SKM-1 (cell line): ENCODE measurements at regions not wholly inside any gene's neighbourhood (a gene's known extent, or its start where the extent isn't known, plus 50 kb on each side); places are given as distances from the start of the nearest gene placed in this dataset.
"Not testable (repeated sequence)": the region's sequence is repeated elsewhere in the genome, so short reads cannot be mapped to it uniquely, and the experiment has no call there.

ENCODE experiments used
- DNase-seq: peaks from one replicate; lab custom pipeline; 2025; ENCODE audit not compliant: unreplicated experiment; lab: John Stamatoyannopoulos, UW

GRCh38 chr10:3580565-3580964, 204.4 kb downstream of the KLF6 start:
- DNase-seq = no peak

- DNase-seq = no peak
Measured at GRCh38 chr10:3579845-3580244, 205.2 kb downstream of the KLF6 start.

- no peak for DNase-seq
Measured at GRCh38 chr10:3578682-3579081, 206.3 kb downstream of the KLF6 start.

- DNase-seq = no peak
Measured at GRCh38 chr10:3578159-3578558, 206.8 kb downstream of the KLF6 start.

GRCh38 chr10:3574451-3574850, 210.6 kb downstream of the KLF6 start:
- no peak for DNase-seq

- DNase-seq = no peak
Measured at GRCh38 chr10:3573498-3573897, 211.5 kb downstream of the KLF6 start.

GRCh38 chr10:3571310-3571825, 213.6 kb downstream of the KLF6 start:
- DNase-seq = no peak

- DNase-seq = no peak
Measured at GRCh38 chr10:3570855-3571266, 214.1 kb downstream of the KLF6 start.

- no peak for DNase-seq
Measured at GRCh38 chr10:3570131-3570729, 214.8 kb downstream of the KLF6 start.

- no peak for DNase-seq
Measured at GRCh38 chr10:3568983-3569382, 216.0 kb downstream of the KLF6 start.

GRCh38 chr10:3568392-3568791, 216.6 kb downstream of the KLF6 start:
- DNase-seq = no peak

GRCh38 chr10:3567291-3567963, 217.6 kb downstream of the KLF6 start:
- DNase-seq = no peak

GRCh38 chr10:3566627-3567026, 218.4 kb downstream of the KLF6 start:
- DNase-seq = no peak

- DNase-seq = no peak
Measured at GRCh38 chr10:3564346-3565002, 220.5 kb downstream of the KLF6 start.

- no peak for DNase-seq
Measured at GRCh38 chr10:3563298-3563697, 221.7 kb downstream of the KLF6 start.

- DNase-seq = not testable (repeated sequence)
Measured at GRCh38 chr10:3560628-3561027, 224.4 kb downstream of the KLF6 start.

GRCh38 chr10:3559527-3559926, 225.5 kb downstream of the KLF6 start:
- no peak for DNase-seq

- no peak for DNase-seq
Measured at GRCh38 chr10:3559011-3559410, 226.0 kb downstream of the KLF6 start.

GRCh38 chr10:3556191-3557017, 228.6 kb downstream of the KLF6 start:
- DNase-seq = not testable (repeated sequence)

- no peak for DNase-seq
Measured at GRCh38 chr10:3554121-3554522, 230.9 kb downstream of the KLF6 start.

GRCh38 chr10:3552281-3552680, 232.7 kb downstream of the KLF6 start:
- DNase-seq = no peak
